ENCODE measurements at regions not wholly inside any gene's neighbourhood (a gene's known extent, or its start where the extent isn't known, plus 50 kb on each side); places are given as distances from the start of the nearest gene placed in this dataset.

DNA sequence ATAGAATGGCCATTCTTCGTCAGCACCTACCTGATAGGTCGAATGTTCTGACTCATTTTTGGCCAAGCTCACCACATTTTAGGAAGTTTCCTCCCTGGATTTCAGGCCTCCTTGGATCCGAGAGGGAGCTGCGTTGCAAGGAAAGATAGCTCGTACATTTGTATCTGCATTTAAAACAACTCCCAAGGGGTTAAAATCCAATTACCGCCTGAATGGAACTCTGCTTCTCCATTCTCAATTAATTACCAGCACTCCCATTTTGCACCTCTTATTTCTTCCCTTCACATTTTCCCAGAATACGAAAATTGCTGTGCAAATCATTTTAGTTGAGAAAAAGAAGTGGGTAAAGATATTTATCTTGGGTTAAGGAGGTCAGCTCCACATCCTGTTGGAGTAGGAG lies 610.7 kb downstream of the NPHP4 start:
- TF ChIP-seq, protein P1, sequence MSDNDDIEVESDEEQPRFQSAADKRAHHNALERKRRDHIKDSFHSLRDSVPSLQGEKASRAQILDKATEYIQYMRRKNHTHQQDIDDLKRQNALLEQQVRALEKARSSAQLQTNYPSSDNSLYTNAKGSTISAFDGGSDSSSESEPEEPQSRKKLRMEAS (IDR thresholded peaks at IDR 0.05) = no peak
- TF ChIP-seq YY1 (IDR thresholded peaks at IDR 0.05; ENCODE audit: low read depth) (no peak), TAF1 (IDR thresholded peaks at IDR 0.05; ENCODE audit: low read depth) (no peak), CREB1 (IDR thresholded peaks at IDR 0.05; ENCODE audit: low read depth) (no peak), FOXM1 (IDR thresholded peaks at IDR 0.05; ENCODE audit: borderline replicate concordance, low read depth) (no peak), USF1 (IDR thresholded peaks at IDR 0.05) (no peak), EGR1 (IDR thresholded peaks at IDR 0.05) (no peak), EP300 (IDR thresholded peaks at IDR 0.05; ENCODE audit: borderline replicate concordance) (no peak), NFIC (IDR thresholded peaks at IDR 0.05) (no peak), TEAD4 (IDR thresholded peaks at IDR 0.05) (no peak)
- TF ChIP-seq, protein P2, sequence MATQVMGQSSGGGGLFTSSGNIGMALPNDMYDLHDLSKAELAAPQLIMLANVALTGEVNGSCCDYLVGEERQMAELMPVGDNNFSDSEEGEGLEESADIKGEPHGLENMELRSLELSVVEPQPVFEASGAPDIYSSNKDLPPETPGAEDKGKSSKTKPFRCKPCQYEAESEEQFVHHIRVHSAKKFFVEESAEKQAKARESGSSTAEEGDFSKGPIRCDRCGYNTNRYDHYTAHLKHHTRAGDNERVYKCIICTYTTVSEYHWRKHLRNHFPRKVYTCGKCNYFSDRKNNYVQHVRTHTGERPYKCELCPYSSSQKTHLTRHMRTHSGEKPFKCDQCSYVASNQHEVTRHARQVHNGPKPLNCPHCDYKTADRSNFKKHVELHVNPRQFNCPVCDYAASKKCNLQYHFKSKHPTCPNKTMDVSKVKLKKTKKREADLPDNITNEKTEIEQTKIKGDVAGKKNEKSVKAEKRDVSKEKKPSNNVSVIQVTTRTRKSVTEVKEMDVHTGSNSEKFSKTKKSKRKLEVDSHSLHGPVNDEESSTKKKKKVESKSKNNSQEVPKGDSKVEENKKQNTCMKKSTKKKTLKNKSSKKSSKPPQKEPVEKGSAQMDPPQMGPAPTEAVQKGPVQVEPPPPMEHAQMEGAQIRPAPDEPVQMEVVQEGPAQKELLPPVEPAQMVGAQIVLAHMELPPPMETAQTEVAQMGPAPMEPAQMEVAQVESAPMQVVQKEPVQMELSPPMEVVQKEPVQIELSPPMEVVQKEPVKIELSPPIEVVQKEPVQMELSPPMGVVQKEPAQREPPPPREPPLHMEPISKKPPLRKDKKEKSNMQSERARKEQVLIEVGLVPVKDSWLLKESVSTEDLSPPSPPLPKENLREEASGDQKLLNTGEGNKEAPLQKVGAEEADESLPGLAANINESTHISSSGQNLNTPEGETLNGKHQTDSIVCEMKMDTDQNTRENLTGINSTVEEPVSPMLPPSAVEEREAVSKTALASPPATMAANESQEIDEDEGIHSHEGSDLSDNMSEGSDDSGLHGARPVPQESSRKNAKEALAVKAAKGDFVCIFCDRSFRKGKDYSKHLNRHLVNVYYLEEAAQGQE (IDR thresholded peaks at IDR 0.05; ENCODE audit: low read depth) = no peak

Data from Ishikawa (cell line).